ACHN (cell line): ENCODE measurements at regions not wholly inside any gene's neighbourhood (a gene's known extent, or its start where the extent isn't known, plus 50 kb on each side); places are given as distances from the start of the nearest gene placed in this dataset.
A peak's percentile ranks its signal among the peaks of the same experiment; 100 is the strongest.
"Not testable (repeated sequence)": the region's sequence is repeated elsewhere in the genome, so short reads cannot be mapped to it uniquely, and the experiment has no call there.

Experiments
- DNase-seq: peaks from one replicate; pipeline ENCODE4 v3.0.0-alpha.2; 2015
- in situ Hi-C: cut with HindIII; loops from 2 replicates; pipeline ENCODE4 v1.10.0; 2017; ENCODE audit warnings: low sequenced_read_pairs, low pct_ligation_motif_present, low pct_unique_long_range_greater_than_20kb

- in situ Hi-C loops: no loop called here
- no peak for DNase-seq
Measured at GRCh38 chr12:76193961-76194360, 109.5 kb upstream of the NAP1L1 start.

DNA sequence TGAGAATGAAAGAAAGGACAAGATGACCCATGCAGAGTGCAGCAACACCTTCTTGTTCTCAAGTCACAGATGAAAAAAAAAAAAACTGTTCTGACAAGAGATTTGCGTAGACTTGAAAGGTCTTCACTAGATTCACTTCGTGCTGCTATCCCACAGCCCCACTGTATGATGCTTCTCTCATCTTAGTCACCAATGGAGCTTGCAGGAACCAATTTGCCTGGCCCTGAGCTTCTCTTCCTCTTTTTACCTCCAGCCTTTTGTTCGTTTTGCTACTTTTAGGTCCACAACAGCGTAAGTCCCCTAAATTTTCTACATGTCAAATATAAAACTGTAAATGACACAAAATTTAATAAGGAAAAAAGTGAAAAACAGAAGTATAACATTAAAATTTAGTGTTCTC is 107.9 kb upstream of the NAP1L1 start:
- in situ Hi-C loops: no loop called here
- DNase-seq: no peak

- no peak for DNase-seq
- in situ Hi-C loops: no loop called here
Measured at GRCh38 chr12:76190299-76190698, 105.8 kb upstream of the NAP1L1 start.

DNA sequence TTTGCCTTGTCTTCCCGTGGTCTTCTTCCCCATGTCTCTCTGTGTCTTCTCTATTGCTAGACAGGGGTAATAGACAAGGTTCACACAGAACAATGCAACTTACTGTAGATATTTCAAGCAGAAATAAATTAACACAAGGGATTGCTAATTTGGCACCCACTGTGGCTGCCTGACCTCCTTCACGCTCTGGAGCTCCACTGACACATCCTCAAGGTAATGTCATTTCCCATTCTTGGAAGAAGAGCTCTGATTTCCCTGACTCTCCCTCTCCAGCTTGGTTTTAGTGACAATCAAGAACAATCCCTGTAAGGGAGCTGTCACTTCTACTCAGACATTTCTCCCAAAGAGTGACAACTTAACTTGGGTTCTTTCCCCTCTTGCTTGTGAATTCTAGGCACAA is 105.4 kb upstream of the NAP1L1 start:
- in situ Hi-C loops: no loop called here
- no peak for DNase-seq

DNA sequence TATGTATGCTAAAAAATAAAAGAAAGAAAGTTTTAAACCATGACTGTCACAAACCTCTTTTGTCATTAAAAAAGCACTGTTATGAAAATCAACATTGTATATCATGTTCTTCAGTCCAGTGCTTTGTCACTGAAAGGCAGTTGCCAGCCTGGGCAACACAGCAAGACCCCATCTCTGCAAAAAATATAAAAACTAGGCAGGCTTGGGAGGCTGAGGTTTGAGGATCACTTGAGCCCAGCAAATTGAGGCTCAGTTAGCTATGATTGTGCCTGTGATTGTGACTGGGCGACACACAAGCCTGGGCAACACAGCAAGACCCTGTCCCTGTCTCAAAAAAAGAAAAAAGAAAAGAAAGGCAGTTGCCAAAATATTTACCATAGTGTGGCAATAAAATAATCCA is 102.7 kb upstream of the NAP1L1 start:
- in situ Hi-C loops: no loop called here
- no peak for DNase-seq

DNA sequence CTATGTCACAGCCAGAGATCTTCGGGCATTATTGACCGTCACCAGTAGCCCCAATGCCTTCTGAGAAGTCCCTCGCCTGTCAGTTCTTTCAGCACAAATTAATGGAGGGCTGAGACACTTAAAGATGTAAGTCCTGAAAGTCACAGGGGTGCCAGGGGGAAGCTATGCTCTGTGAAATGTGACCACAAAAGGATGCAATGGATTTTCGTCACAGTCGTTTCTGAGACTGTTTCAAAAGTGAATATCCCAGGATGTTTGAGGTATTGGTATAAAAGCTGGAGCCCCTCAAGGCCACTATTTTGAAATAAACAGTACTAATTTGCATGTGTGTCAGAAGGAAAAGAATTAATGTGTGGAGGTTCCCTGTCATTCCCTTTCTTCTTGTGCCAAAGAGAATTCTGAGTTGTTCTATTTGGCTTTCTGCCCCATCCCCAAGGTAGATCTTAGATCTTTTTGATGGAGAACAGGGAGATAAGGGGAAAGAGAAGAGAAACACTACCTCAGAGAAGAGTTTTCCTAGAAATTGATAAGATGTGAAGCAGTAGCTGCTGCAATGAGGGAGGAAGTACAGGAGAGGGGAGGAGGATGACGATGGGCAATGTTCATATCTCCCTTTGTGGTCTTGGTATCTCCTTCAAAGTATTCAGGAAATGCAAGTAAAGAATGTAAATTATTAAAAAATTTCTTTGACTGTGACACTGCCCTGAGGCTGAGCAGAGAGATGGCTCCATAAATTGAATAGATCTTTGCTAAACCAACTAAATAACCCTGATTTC is 101.8 kb upstream of the NAP1L1 start:
- no peak for DNase-seq
- in situ Hi-C loops: no loop called here

- in situ Hi-C loops: no loop called here
- peak; percentile 97 for DNase-seq
Measured at GRCh38 chr12:76183459-76184186, 99.1 kb upstream of the NAP1L1 start.

GRCh38 chr12:76180401-76181277 is 96.2 kb upstream of the NAP1L1 start:
- in situ Hi-C loops: no loop called here
- DNase-seq: no peak

DNA sequence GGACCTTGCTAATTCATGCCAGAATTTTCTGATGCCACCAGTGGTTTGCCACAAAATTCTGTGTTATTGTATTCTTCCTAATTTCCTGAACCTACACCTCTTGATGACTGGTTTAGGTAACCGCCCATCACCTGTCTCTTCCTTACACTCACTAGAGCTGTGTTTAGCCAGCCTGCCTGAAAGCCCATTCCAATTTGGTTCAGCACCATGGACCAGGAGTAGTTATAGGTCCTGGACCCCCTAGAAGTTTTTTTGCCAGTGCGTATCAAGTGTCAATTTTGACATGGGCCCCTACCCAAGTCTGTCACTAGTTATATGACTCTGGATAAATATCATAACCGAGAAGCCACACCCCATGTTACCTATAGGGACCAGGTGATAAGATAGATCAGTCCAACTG is 94.0 kb upstream of the NAP1L1 start:
- DNase-seq: no peak
- in situ Hi-C loops: no loop called here

DNA sequence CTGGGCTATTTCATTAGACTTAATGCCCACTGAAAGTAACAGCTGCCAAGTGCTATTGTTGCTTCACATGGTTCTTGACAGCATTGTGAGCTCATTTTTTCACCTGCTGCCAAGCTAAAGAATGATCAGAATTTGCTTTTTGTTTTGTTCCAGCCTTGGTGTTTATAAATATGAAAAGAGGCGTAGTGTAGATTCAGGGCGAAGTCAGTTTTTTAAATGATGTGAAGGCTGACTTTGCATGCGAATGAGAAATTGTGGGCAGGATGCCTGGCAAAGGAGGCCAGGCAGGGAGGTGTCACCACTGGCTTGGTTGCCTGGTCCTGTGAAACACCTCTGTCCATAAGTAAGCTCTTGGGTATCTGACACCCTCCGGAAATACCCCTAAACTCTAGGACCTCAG is 93.3 kb upstream of the NAP1L1 start:
- DNase-seq: no peak
- in situ Hi-C loops: no loop called here

DNA sequence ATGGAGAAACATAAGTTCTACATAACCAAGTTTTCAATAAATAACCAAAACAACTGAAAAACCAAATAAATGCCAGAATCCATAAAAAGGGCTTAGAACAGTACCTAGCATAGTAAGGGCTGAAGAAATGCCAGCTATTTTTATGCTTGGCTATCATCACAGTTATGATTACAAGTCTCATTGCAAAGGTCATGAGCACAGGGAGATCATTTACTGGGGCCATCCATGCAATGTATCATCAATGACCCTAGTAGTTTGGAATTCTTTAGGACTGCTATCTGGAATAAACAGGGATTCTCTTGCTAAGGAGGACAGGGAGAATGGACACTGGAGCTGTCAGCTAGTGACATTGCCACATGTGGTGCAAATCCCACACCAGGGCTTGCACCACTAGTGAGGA is 92.5 kb upstream of the NAP1L1 start:
- DNase-seq: peak; percentile 76
- in situ Hi-C loops: no loop called here

DNA sequence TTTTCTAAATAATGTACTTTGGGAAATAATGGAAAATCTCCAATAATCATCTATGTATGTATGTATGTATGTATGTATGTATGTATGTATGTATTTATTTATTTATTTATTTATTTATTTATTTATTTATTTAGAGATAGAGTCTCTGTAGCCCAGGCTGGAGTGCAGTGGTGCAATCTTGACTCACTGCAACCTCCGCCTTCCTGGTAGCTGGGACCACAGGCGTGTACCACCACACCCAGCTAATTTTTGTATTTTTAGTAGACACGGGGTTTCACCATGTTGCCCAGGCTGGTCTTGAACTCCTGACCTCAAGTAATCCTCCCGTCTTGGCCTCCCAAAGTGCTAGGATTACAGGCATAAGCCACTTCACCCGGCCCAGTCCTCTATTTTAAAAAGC is 91.5 kb upstream of the NAP1L1 start:
- in situ Hi-C loops, DNase-seq: not testable (repeated sequence)

DNA sequence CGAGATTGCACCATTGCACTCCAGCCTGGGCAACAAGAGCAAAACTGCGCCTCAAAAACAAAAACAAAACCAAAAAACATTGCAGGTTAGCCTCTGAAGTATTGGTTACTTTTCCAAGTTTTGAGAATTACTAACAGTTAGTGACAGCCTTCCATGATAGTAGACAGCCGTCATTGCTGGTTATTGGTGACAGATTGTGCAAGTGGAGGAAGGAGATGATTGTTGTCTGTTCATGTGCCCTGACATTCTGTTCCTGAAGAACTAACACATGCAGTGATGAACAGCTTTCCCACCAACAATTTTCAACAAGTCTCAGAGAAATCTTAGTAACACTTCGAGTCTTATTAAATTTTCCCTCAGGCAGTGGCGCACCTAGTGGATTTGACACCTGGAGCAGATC is 89.3 kb upstream of the NAP1L1 start:
- in situ Hi-C loops: no loop called here

GRCh38 chr12:76158518-76159321 is 74.2 kb upstream of the NAP1L1 start:
- DNase-seq: peak; percentile 92
- in situ Hi-C loops: no loop called here

More for the DNA sequence above, 89.3 kb upstream of the NAP1L1 start:
- no peak for DNase-seq

- in situ Hi-C loops: no loop called here
- DNase-seq: no peak
Measured at GRCh38 chr12:76156726-76157125, 72.2 kb upstream of the NAP1L1 start.

DNA sequence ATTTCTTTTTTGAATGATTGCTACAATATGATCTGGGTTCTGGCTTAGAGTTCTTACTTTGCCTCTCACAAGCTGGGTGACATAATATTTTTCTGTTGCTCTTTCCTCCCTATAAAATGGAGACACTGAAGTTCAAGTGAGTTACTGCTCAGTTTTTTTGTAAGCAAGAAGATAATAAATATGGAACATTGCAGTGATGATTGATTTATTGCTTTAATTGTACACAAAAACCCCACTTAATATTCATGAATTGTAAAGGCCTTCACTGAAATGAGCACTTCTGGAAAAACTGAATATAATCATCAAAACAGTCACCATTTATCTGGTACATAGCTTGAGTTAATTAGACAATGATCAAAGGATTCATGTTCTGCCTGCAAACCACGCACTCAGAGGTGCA is 71.8 kb upstream of the NAP1L1 start:
- in situ Hi-C loops: no loop called here
- no peak for DNase-seq

DNA sequence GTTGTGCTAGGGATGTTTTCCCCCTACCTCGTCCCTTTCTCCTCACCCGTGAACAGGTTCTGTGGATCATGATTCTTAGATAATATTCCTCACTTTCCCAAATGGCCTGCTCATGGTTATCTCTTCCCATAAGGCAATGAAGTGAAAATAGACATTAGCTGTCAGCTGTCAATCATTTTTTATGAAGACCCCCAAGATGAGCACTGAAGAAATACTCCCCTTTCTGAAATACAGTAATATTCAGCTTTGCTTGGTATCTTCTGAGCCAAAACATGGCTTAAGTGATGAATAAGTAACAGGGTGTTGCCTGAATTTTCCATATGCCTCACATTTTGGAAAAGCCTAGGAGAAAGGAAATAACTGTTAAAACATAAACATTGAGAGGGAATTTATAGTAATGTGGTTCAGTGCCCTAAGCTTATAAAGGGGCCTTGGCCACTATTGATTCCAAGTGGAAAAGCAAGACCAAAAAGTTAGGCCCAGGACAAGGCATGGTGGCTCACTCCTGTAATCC is 70.7 kb upstream of the NAP1L1 start:
- DNase-seq: no peak
- in situ Hi-C loops: no loop called here

GRCh38 chr12:76153616-76154015 is 69.1 kb upstream of the NAP1L1 start:
- in situ Hi-C loops: no loop called here
- DNase-seq: no peak
